ENCODE measurements at regions not wholly inside any gene's neighbourhood (a gene's known extent, or its start where the extent isn't known, plus 50 kb on each side); places are given as distances from the start of the nearest gene placed in this dataset.
A peak's percentile ranks its signal among the peaks of the same experiment; 100 is the strongest.
"Not testable (repeated sequence)": the region's sequence is repeated elsewhere in the genome, so short reads cannot be mapped to it uniquely, and the experiment has no call there.

DNA sequence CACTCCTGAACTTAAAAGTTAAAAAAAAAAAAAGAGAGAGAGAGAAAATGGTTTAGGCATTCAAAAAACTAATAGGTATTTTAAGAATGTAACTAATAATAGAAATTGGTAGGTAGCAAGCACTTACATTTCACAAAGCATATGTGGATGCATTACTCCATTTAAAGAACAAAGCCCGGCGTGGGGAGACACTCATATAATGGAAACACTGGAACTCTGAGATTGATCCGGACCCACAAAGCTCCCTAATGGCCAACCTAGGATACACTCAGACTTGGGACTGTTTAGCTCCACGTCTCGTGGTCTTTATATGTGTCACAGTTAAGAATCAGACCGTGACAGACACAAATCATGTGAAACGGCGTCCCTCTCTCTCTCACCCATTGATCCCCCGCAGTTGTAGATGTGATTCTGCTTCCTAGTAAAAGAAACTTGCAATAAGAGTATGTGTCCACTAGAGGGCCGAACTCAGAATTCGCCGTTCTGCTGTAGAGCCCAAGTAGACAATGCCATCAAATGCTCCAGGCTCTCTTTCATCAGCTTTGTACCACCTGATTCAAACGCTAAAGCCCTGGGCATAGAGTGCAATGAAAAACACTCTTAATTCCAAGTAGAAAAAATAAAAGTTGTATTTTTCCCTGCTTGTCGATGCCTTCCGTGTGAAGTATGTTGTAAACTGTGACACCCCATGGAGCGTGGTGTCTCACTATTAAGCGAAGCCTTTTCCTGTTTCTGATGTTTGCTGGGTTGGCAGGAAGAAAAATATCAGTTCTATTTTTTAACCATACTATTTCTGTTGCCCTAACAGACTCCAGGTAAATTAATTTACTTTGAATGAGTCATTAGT, 429.0 kb upstream of the MTPN start:
- peak; percentile 51 to 57 for DNase-seq

DNA sequence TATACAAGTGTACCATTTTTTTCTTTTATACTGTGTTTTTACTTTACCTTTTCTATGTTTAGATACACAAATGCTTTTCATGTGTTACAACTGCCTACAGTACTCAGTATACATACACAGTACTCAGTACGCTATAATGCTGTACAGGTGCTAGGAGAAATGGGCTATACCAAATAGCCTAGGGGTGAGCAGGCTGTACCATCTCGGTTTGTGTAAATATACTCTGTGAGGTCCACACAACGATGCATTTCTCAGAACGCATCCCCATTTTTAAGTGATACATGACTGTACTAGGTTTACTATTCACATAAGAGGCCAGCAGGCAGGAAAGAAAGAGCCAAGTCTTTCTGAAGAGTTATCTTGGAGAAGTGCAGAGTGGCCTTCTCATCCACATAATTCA, 426.4 kb upstream of the MTPN start:
- no peak for DNase-seq

DNA sequence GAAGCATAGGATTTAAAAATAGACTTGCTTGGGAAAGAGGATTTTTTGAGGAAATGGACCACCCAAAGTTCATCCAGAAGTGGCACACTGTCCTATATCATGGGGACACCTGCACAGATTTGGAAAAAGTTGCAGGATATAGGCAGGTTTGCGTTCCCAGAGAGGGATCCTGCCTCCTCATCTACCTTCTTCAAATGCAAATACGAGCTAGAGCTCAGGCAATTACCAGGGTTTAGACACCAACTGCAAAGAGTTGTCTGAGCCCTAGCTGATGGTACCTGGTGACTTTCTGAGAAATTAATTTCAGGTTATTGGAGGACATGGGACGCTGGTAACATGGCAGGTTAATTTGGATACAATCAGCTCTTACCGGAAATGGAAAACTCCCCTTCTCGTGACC, 423.7 kb upstream of the MTPN start:
- no peak for DNase-seq

DNA sequence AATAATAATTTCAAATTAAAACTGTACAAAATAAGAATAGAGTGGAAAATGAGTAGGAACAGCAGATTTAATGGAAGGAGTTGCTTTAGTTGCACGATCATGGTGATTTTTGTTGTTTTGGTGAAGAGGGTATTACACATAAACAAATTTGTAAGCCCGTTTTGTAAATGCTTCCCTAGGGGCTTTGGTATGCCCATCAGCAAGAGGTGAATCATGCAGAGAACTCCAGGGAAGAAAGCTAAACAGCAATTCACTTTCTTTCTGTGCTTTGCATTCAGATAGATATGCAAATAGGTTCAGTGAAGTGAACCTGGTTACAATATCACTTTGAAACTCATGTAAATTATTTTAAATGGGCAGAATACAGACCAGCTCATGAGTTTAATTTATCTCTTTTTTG, 422.2 kb upstream of the MTPN start:
- DNase-seq, result no peak

DNA sequence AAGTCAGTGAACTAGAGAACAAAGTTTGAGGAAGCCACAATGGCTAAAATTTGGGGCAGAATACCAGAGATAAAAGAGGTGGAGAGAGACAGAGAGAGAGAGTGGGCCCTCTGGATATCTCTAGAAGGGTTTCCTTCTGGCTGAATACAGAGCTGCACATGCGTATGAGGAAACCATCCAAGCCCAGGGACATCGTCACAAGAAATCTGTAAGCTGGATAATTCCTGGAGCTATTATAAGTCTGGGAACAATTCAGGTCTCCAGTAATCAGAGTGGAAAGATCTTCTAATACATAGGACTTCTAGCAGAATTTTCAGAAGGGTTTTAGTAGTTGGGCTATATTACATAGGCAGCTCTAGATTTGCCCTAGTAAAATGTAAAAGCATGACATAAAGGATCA, 415.7 kb upstream of the MTPN start:
- no peak for DNase-seq

DNA sequence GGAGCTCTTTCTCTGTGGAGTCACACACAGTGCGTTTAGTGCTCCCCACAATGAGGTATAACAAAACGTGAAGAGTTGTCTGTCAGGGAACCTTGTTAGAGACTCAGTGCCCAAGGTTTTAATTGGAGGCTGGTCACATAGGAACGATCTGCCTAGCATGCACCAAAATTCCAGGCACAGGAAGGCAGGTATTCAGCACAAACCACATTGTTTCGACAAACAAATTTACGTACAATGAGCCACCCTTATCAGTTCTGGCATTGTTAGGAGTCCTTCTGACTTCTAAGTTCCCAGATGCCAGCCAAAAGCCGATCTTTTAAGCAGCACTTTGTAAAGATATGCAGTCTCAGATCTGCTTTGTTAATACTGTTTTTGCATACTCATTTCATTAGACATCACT, 414.2 kb upstream of the MTPN start:
- no peak for DNase-seq

DNA sequence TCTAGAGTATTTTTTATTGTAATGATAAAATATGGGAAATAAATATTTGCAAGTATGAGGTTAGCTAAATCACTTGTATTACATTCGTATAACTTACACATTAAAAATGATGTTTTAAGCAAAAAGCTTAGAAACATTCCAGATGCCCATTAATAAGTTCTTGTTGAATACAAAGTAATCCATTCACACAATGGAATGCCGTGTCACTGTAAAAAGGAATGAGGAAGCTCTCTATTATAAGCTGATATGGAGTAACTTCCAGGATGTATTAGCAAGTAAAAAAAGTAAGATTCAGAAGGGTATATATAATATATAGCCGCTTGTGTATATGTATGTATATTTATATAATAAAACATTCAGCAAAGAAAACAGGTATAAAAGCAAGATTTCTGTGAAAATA, 412.8 kb upstream of the MTPN start:
- DNase-seq, result no peak

DNA sequence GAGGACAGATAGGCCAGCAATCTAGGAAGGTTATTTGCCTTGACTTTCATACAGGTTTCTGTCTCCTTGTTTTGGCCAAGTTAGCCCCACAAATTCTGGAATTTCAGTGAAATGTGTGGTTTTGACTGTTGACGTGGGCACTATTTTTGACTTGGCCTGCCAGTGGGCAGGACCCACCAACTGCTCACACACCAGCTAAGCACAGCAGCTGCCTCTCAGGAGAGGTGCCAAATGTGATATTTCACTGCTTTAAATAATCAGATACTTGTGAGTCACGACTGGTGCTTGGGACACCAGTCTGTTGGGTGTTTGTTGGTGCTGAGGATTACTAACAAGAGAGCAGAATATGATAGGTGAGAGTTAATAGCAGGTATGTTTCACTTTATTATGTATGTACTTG, 409.7 kb upstream of the MTPN start:
- DNase-seq, result no peak

DNA sequence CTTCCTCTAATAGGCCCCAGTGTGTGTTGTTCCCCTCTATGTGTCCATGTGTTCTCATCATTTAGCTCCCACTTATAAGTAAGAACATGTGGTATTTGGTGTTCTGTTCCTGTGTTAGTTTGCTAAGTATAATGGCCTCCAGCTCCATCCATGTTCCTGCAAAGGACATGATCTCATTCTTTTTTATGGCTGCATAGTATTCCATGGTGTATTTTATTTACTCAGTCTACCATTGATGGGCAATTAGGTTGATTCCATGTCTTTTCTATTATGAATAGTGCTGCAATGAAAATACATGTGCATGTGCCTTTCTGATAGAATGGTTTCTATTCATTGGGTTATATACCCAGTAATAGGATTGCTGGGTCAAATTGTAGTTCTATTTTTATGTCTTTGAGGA, 394.2 kb upstream of the MTPN start:
- not testable (repeated sequence) for DNase-seq

DNA sequence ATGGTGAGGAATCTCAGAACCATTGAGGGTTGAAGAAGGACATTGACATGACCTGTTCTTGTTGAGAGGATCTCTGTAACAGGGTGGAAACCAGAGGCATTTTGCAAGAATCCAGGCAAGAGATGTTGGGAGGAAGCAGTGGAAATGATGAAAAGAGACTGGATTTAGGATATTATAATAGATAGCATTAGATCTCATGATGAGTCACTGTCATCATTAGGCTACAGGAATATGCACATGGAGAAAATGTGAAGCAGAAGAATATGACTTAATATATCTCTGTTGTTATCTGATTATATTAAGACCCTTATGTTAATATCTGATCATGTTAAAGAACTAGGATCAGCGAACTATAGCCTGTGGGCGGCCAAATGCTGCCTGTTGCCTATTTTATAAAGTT, 393.0 kb upstream of the MTPN start:
- no peak for DNase-seq

DNA sequence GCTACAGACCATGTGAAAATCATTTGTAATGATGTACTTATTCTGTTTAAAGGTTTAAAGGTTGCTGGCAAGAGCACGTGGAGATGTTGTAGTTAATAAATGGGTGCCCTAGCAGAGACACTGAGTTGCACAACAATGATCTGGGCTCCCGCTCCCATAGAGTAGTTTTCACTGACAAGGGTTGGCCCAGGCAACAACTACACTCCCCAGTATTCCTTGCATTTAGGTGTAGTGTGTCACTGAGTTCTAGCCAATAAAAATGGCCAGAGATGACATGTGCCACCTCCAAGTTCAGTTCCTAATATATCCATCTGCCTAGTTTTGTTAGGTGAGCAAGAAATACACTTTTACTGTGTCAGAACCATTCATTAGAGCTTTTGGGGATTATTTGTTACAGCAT, 392.1 kb upstream of the MTPN start:
- DNase-seq, result no peak

DNA sequence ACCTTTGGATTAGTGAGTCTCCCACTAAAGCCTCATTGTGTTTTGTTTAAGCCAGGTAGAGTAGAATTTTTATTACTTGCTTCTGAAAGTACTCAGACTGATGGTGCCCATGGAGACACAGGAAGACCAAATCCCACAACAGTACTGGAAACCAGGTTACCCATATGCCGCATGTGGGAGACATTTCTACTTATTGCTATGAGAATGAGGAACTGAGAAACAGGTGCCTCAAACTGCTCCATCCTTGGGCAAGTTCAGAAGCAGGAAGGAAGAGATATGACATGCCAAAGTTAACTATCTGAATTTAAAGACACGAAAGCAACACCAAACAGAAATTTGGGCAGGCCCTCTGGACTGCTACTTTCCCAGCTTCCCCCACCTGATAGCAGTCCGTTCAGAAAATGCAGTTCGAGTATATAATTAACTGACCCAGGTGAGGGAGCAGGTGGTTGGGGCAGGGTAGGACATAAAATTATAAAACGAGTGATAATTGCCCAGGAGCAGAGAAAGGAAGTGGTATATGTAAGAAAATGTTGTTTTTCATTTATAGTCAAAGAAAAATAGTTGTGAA, 382.3 kb upstream of the MTPN start:
- DNase-seq, result no peak

DNA sequence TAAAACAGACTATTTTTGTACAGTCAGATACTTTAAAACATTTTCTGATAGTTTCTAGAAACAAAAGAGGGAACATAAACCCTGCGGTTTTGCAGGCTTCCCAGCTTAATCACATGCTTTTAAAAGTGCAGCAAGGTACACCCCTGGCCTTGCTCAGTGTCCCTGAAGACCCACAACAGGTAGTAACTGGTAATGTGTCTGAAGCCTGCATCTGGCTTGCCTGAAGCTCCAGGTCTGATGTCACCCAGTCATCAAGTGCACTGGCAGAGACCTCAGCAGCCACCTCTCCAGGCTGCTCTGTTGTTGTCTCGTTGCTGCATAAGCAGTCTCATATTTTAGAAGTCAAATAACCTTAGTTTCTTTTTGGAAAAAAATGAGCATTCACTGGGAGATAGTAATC, 376.1 kb upstream of the MTPN start:
- no peak for DNase-seq

DNA sequence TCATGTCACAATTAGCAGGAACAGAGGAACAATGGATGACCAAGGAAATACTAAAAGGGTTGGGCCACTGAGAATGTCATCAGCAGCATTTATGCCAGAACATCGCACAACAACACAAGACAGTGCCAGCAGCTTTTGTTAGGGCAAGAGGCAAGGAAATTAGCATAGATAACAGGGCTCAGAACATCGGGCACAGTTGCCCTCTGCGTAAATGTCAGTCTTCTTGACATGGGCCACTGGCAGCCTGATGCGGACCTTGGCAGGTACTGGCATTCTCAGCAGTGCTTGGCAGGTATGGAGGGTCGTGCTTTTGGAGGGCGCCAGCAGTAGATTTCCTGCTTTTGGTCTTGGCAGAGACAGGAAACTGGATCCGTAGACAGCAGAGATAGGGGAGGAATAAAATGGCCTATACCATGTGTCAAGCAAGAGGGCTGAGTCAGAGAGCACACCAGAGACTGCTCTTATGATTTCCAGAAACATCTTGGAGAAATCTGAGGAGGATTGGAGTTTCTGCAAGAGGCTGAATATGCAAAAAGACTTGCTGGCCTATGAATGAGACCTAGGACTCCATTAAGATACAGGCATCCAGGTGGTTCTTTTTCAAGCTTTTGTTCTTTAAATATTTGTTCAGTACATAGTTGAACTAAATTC, 371.5 kb upstream of the MTPN start:
- no peak for DNase-seq

DNA sequence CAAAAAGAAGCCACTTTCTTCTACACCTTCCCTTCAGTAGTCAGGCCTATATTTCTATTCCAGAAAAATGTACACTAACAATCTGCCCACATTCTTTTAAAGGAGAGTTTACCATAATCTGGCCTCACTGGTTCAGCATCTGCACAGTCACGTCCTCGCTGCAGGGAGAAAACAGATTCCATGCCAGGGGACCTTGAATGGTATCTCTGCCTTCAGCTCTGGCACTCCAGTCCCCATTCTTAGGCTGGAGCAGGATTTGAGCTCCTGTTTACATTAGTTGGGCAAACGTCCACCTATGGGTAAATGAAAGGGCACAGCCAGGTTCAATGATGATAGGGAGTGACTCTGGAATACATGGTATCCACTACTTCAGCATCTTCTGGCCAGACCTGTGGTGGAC, 371.0 kb upstream of the MTPN start:
- no peak for DNase-seq

DNA sequence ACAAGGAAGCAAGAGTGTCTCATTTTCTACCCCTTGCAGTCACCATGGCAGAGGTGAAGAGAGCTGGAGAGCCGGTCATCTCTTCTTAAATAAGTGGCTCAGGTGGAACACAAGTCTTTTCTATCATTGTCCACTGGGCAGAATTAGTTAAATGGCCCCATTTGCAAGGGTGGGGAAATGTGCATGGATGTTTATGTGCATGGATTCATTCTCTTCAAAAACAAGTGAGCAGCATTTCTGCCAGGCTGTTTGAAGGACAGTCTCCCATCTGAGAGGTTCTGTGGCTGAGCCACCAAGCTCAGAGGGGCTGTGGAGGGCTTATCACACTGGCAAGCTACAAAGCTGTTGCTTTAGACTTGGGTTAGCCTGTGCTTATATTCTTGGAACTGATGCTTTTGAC, 370.3 kb upstream of the MTPN start:
- no peak for DNase-seq

DNA sequence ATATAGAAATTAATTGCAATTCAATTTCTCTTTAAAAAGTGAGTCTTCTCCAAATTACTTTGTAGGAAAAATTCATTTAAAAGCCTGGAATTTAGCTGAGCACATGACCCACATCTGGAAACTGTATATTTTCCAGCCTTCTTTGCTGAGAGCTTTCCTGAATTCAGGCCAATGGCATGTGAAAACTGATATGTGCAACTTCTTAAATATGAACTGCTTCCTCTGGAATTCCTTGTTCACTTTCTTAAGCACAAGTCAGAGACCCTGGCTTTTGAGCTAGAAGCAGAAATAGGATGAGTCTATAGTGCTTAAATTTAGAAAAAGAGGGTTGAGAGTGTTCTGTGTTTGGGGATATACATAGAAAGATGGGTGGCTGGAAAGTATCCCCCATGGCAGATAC, 365.1 kb upstream of the MTPN start:
- DNase-seq, result no peak

DNA sequence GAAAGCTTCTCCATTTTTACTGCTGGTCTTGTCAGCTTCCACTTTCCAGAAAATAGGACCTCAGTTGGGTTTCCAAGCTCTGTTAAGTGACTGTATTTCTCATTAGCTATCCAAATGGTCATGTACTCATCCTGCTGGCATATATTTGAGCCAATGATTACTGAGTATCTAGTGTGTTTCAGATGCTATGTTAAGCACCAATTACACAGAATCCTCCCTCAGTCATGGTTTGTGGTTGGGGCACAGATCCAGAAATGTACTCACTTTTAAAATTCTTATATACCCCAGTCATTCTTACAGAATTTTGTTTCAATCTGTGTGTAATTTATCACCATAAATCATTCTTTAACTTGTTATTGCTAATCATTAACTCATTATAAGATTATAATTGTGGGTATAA, 362.3 kb upstream of the MTPN start:
- no peak for DNase-seq

DNA sequence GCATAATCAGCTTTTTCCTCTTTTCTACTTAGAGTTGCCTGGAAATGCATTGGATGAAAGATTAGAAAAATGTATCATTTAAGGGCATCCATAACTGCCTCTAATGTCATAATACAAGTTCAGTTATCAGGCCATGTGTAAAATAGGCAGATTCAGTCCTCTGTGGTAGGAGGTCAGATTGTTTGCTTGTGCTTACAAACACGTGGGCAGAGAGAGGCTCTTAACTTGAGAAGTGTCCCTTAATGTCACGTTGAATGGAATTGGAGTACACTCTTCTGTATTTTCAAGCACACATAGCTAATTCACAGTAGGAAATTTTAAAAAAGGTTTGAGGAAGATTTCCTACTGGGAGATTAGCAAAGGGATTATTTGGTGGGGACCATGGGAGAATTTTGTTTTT, 359.8 kb upstream of the MTPN start:
- DNase-seq, result no peak

DNA sequence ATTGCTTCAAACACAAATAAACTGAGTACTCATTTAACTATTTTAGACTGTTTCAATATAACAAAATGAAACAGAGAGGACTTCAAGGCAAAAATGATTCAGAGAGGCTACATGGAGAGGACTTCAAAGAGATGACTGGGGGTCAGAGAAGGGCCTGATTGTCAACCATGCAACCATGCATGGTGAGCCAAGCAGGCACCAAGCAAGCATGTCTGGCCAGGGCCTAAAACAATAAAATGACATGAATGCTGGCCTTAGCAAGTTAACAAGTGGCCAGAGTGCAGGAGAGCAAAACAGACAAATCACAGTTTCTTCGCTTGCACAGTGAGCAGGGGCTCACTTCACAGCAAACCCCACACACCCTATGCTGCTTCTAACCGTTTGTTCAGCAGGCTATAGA, 356.5 kb upstream of the MTPN start:
- DNase-seq, result no peak

DNA sequence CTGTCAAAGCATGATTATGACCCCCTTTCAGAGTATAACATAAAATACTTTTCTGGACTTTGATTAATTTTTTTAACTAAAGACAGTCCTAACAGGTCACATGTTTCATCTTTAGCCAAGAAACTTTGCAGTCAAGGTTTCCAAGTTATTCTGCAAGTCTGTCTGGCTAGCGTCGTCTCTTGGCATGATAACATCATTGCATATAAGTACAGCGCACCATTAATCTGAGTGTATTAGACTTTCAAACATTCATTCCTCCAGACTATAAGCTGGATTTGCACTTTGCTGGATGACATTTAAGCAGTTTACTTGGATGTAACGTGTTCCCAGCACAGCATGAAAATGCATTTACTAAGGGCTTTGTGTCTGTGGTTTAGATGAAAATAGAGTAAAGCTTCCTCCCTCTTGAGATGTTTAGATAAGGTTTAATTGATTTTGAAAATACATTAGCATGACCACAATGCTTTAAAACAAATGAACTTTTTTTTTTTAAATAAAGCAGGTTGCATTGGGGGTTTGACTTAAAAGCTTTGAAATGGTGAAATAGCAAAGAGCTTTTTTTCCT, 349.0 kb upstream of the MTPN start:
- DNase-seq, result no peak

DNA sequence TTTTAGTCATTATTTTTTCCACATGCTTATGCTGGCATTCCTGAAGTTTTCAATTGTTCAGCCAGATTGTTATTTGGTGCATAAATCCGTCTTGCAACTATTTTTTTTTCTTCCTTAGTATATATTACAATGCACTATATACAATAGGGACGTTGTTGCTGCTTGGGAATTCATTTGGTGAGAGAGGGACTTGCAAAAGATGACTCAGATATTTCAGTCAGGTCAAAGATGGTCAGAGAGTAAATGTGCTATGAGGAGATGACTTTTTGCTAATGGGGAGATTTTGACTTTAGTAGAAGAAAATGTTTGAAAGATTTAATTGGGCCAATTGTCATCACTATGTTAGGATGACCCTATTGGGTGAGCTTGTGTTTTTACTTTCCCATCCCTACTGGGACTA, 348.4 kb upstream of the MTPN start:
- no peak for DNase-seq

DNA sequence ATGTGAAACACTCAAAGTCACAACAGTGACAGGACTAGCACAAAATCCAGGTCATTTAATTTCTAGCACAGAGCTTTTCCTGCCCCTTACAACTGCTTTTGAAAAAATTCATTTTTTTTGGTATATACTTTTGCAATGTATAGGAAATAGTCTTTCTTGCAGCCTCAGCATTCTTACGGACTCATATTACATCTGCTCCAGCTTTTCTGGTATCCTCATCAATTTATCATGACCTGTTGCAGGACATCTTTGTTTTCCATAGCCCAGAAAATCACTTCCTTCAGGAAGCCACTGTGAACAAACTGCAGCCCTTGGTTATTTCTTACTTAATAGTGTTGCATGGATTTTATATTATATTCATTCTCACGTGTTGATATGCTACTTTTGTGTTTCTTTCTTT, 347.9 kb upstream of the MTPN start:
- no peak for DNase-seq
